ENCODE measurements at regions not wholly inside any gene's neighbourhood (a gene's known extent, or its start where the extent isn't known, plus 50 kb on each side); places are given as distances from the start of the nearest gene placed in this dataset.

DNA sequence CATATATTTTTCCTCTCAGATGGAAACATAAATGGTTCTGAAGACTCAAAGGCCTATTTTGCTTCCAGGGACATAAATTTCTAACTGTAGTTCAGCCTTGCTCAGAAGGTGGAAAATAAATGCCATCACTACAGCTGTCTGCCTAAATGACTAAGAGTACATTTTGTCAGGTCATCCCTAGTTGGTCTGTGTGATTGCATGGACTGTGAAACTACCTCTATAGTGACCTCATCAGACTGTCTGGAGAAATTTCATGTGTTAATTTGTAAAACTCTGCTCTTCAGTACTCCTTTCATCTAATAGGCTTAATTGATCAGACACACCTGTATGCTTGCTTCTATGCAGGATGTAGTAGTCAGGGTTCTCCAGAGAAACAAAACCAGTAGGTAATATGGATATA lies 886.9 kb downstream of the AMY1C start:
- TF ChIP-seq POLR2AphosphoS5 (IDR thresholded peaks at IDR 0.05; ENCODE audit: low read depth, low read length) (no peak), FOXP2 (optimal IDR thresholded peaks at IDR 0.05; ENCODE audit: borderline replicate concordance, extremely low read depth, extremely low read length, insufficient read depth) (no peak), TAF1 (IDR thresholded peaks at IDR 0.05; ENCODE audit: borderline replicate concordance, insufficient read depth, low read length) (no peak), REST (IDR thresholded peaks at IDR 0.05; ENCODE audit: insufficient read depth in 1 of 2, low read depth in 2 of 2, low read length in 2 of 2) (no peak)

DNA sequence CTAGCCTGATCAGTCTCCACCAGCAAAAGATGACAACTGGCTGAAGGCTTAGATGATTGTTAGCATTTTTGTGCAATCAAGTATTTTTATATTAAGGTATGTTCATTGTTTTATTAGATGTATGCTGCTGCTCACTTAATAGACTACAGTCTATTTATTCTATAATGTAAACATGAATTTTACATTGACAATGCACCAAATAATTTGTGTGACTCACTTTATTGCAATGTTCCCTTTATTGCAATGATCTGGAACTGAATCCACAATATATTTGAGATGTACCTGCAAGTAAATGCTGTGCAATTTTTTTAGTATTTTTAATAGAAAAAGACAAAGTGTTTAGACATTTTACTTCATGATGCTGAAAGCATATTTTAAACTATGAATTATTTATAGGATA lies 896.5 kb downstream of the AMY1C start:
- TF ChIP-seq FOXP2 (optimal IDR thresholded peaks at IDR 0.05; ENCODE audit: borderline replicate concordance, extremely low read depth, extremely low read length, insufficient read depth): no peak
- no peak for TF ChIP-seq POLR2AphosphoS5 (IDR thresholded peaks at IDR 0.05; ENCODE audit: low read depth, low read length)
- TF ChIP-seq TAF1 (IDR thresholded peaks at IDR 0.05; ENCODE audit: borderline replicate concordance, insufficient read depth, low read length): no peak
- no peak for TF ChIP-seq SIN3A (IDR thresholded peaks at IDR 0.05; ENCODE audit: borderline replicate concordance, insufficient read depth, low read length)
- TF ChIP-seq REST (IDR thresholded peaks at IDR 0.05; ENCODE audit: insufficient read depth in 1 of 2, low read depth in 2 of 2, low read length in 2 of 2): no peak

DNA sequence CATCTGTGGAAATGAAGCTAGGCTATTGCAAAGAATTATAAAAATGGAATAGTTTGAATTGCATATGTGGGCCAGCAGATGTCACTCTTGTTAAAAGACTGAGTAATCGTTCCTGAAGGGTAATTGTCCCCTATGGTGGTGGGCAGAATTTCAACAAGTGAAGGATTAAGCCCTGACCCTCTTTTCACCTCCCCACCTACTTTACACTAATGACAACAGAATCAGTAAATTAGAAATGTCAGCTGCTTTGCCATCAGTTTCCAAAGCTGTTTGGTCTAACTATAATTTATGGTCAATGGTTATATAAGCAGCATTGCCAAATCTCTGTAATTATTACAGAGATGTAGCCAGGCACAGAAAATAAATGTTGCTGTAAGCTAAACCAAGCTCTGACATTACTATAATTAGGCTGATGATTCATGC lies 898.6 kb downstream of the AMY1C start:
- TF ChIP-seq REST (IDR thresholded peaks at IDR 0.05; ENCODE audit: insufficient read depth in 1 of 2, low read depth in 2 of 2, low read length in 2 of 2) (no peak), SIN3A (IDR thresholded peaks at IDR 0.05; ENCODE audit: borderline replicate concordance, insufficient read depth, low read length) (no peak), FOXP2 (optimal IDR thresholded peaks at IDR 0.05; ENCODE audit: borderline replicate concordance, extremely low read depth, extremely low read length, insufficient read depth) (no peak), POLR2AphosphoS5 (IDR thresholded peaks at IDR 0.05; ENCODE audit: low read depth, low read length) (no peak), TAF1 (IDR thresholded peaks at IDR 0.05; ENCODE audit: borderline replicate concordance, insufficient read depth, low read length) (no peak)

- TF ChIP-seq SIN3A (IDR thresholded peaks at IDR 0.05; ENCODE audit: borderline replicate concordance, insufficient read depth, low read length): no peak
- no peak for TF ChIP-seq REST (IDR thresholded peaks at IDR 0.05; ENCODE audit: insufficient read depth in 1 of 2, low read depth in 2 of 2, low read length in 2 of 2)
- no peak for TF ChIP-seq FOXP2 (optimal IDR thresholded peaks at IDR 0.05; ENCODE audit: borderline replicate concordance, extremely low read depth, extremely low read length, insufficient read depth)
- TF ChIP-seq TAF1 (IDR thresholded peaks at IDR 0.05; ENCODE audit: borderline replicate concordance, insufficient read depth, low read length): no peak
- TF ChIP-seq POLR2AphosphoS5 (IDR thresholded peaks at IDR 0.05; ENCODE audit: low read depth, low read length): no peak
Observed at GRCh38 chr1:104665300-104665699, 915.6 kb downstream of the AMY1C start.
